H1 (cell line): ENCODE measurements at regions not wholly inside any gene's neighbourhood (a gene's known extent, or its start where the extent isn't known, plus 50 kb on each side); places are given as distances from the start of the nearest gene placed in this dataset.

Source experiments
- CTCF ChIA-PET: fragments of 300-600 bp; sonication (Branson Sonifier 250); formaldehyde crosslinking; loops from one replicate; lab custom pipeline; 2021; ENCODE audit not compliant: partially characterized antibody; lab: Charles Lee
- POLR2A ChIA-PET: fragments of 300-600 bp; sonication (Branson Sonifier 250); formaldehyde crosslinking; loops from one replicate; lab custom pipeline; 2021; ENCODE audit warnings: inconsistent platforms; ENCODE audit not compliant: partially characterized antibody; lab: Charles Lee
- DNase-seq, 2 experiments: peaks; one replicate each; pipeline versions ENCODE4 v3.0.0 to v3.0.0-alpha.2; 2010 to 2022; ENCODE audit warnings: low spot score in 2 of 2, low read depth in 1 of 2, mixed read lengths in 1 of 2
- FAIRE-seq: peaks from 2 replicates; lab custom pipeline; 2011; peaks lifted over from hg19 to GRCh38; lab: Jason Lieb, UNC
- H2AFZ ChIP-seq: 2 replicates; pipeline ENCODE4 v1.8.1; 2012; ENCODE audit warnings: low read length, inconsistent platforms
- H2AK5ac ChIP-seq: 2 replicates; pipeline ENCODE4 v1.6.1; 2013; ENCODE audit warnings: low read depth, low read length
- H2BK120ac ChIP-seq: replicated peaks from 2 replicates; pipeline ENCODE3; 2013; ENCODE audit warnings: low read depth, low read length, inconsistent platforms
- H2BK12ac ChIP-seq: 2 replicates; pipeline ENCODE4 v1.6.1; 2013; ENCODE audit warnings: low read depth, low read length
- H2BK15ac ChIP-seq: 2 replicates; pipeline ENCODE4 v1.6.1; 2013; ENCODE audit warnings: low read length
- H2BK20ac ChIP-seq: 2 replicates; pipeline ENCODE4 v1.6.1; 2013; ENCODE audit warnings: low read length
- H2BK5ac ChIP-seq: 2 replicates; pipeline ENCODE4 v1.6.1; 2013; ENCODE audit warnings: low read depth, low read length
- H3K14ac ChIP-seq: 2 replicates; pipeline ENCODE4 v1.6.1; 2013; ENCODE audit warnings: inconsistent platforms; ENCODE audit not compliant: insufficient read length
- H3K18ac ChIP-seq: 2 replicates; pipeline ENCODE4 v1.6.1; 2013; ENCODE audit warnings: low read length; ENCODE audit errors: extremely low read depth
- H3K23ac ChIP-seq: 2 replicates; pipeline ENCODE4 v1.6.1; 2013; ENCODE audit warnings: inconsistent platforms; ENCODE audit not compliant: insufficient read length
- H3K23me2 ChIP-seq: 2 replicates; pipeline ENCODE4 v1.6.1; 2013; ENCODE audit warnings: low read depth, low read length
- H3K27ac ChIP-seq: 2 replicates; pipeline ENCODE4 v1.6.1; 2011; ENCODE audit warnings: low read depth, low read length, inconsistent platforms
- H3K27me3 ChIP-seq, 4 experiments: replicated peaks in 1 of 4; 1 replicate in 1 of 4; 2 replicates in 3 of 4; pipeline versions ENCODE4 v1.6.1 to v1.8.1; 2011 to 2013; ENCODE audit warnings: low read length in 3 of 4, mild to moderate bottlenecking in 3 of 4, inconsistent platforms in 2 of 4, mixed read lengths in 2 of 4, moderate library complexity in 1 of 4; ENCODE audit not compliant: control insufficient read depth in 3 of 4, insufficient read depth in 3 of 4; ENCODE audit errors: extremely low read depth in 1 of 4
- H3K36me3 ChIP-seq, 4 experiments: 2 replicates each; pipeline versions ENCODE4 v1.6.1 to v1.8.1; 2011 to 2013; ENCODE audit warnings: mild to moderate bottlenecking in 4 of 4, low read length in 3 of 4, moderate library complexity in 2 of 4, control low read depth in 1 of 4, inconsistent platforms in 1 of 4; ENCODE audit not compliant: insufficient read depth in 4 of 4, control insufficient read depth in 2 of 4
- H3K4ac ChIP-seq: replicated peaks from 2 replicates; pipeline ENCODE3; 2013; ENCODE audit warnings: low read length, low read depth, mixed read lengths, inconsistent platforms; ENCODE audit not compliant: insufficient read length
- H3K4me1 ChIP-seq, 4 experiments: replicated peaks in 1 of 4; 1 replicate in 1 of 4; 2 replicates in 3 of 4; pipeline versions ENCODE4 v1.6.1 to v1.8.1; 2011 to 2013; ENCODE audit warnings: low read length in 3 of 4, inconsistent platforms in 2 of 4, mixed read lengths in 1 of 4; ENCODE audit not compliant: insufficient read depth in 4 of 4, control insufficient read depth in 3 of 4
- H3K4me2 ChIP-seq, 2 experiments: 2 replicates each; pipeline versions ENCODE4 v1.6.1 to v1.8.1; 2011 to 2013; ENCODE audit warnings: low read depth in 2 of 2, low read length in 2 of 2, control low read depth in 1 of 2, inconsistent platforms in 1 of 2, mild to moderate bottlenecking in 1 of 2; ENCODE audit not compliant: insufficient read depth in 1 of 2
- H3K4me3 ChIP-seq, 4 experiments: fragments of 200-600, 300-600 bp in 1 of 4; sonication (generic), shearing (Covaris generic), sonication (Bioruptor Twin) in 1 of 4; 2 replicates each; pipeline versions ENCODE4 v1.5.1 to v1.8.1; 2011 to 2016; ENCODE audit warnings: low read length in 4 of 4, low read depth in 3 of 4, control low read depth in 2 of 4, inconsistent platforms in 2 of 4, mild to moderate bottlenecking in 2 of 4, mixed read lengths in 1 of 4, moderate library complexity in 1 of 4; ENCODE audit not compliant: insufficient read depth in 2 of 4; ENCODE audit errors: extremely low read depth in 1 of 4
- H3K56ac ChIP-seq: replicated peaks from 2 replicates; pipeline ENCODE3; 2013; ENCODE audit warnings: low read depth, mild to moderate bottlenecking, mixed read lengths, low read length, inconsistent platforms; ENCODE audit not compliant: insufficient read length
- H3K79me1 ChIP-seq: 2 replicates; pipeline ENCODE4 v1.6.1; 2013; ENCODE audit warnings: low read depth, low read length, control low read depth
- H3K79me2 ChIP-seq, 2 experiments: 2 replicates each; pipeline versions ENCODE4 v1.6.1 to v1.8.1; 2012 to 2013; ENCODE audit warnings: low read length in 2 of 2, mild to moderate bottlenecking in 2 of 2, inconsistent platforms in 1 of 2; ENCODE audit not compliant: insufficient read depth in 2 of 2, control insufficient read depth in 1 of 2
- H3K9ac ChIP-seq, 4 experiments: replicated peaks in 1 of 4; 1 replicate in 1 of 4; 2 replicates in 3 of 4; pipeline versions ENCODE4 v1.6.1 to v1.8.1; 2011 to 2013; ENCODE audit warnings: low read depth in 3 of 4, low read length in 3 of 4, control low read depth in 2 of 4, mild to moderate bottlenecking in 2 of 4, moderate library complexity in 2 of 4, inconsistent platforms in 1 of 4; ENCODE audit errors: extremely low read depth in 1 of 4
- H3K9me3 ChIP-seq, 2 experiments: 2 replicates each; pipeline versions ENCODE4 v1.6.1 to v1.8.1; 2012 to 2013; ENCODE audit warnings: mild to moderate bottlenecking in 2 of 2, moderate library complexity in 2 of 2, control low read depth in 1 of 2, inconsistent platforms in 1 of 2, low read depth in 1 of 2, low read length in 1 of 2, mixed read lengths in 1 of 2; ENCODE audit not compliant: insufficient read depth in 2 of 2
- H4K20me1 ChIP-seq, 2 experiments: replicated peaks in 1 of 2; 2 replicates each; pipeline versions ENCODE3 to v1.8.1; 2011 to 2013; ENCODE audit warnings: inconsistent platforms in 2 of 2, low read length in 2 of 2, mild to moderate bottlenecking in 1 of 2; ENCODE audit not compliant: insufficient read depth in 2 of 2, control insufficient read depth in 1 of 2
- H4K5ac ChIP-seq: 2 replicates; pipeline ENCODE4 v1.6.1; 2013; ENCODE audit warnings: low read length, low read depth, mixed read lengths, inconsistent platforms; ENCODE audit not compliant: insufficient read length
- H4K8ac ChIP-seq: 2 replicates; pipeline ENCODE4 v1.8.0; 2013; ENCODE audit warnings: mild to moderate bottlenecking, moderate library complexity, low read length, inconsistent platforms; ENCODE audit not compliant: insufficient read depth; ENCODE audit errors: extremely low read depth
- H4K91ac ChIP-seq: replicated peaks from 2 replicates; pipeline ENCODE3; 2013; ENCODE audit warnings: low read length, mixed read lengths, inconsistent platforms; ENCODE audit not compliant: insufficient read length
- CREB1 ChIP-seq: IDR thresholded peaks from 2 replicates; pipeline ENCODE4 v1.6.1; 2012; ENCODE audit warnings: inconsistent platforms
- HDAC2 ChIP-seq, 2 experiments: fragments of 300-600 bp in 1 of 2; sonication (generic) in 1 of 2; IDR thresholded peaks; 2 replicates each; pipeline ENCODE4 v1.6.1; 2011 to 2012; ENCODE audit warnings: low read depth in 2 of 2, low read length in 2 of 2, mild to moderate bottlenecking in 2 of 2, moderate library complexity in 2 of 2, borderline replicate concordance in 1 of 2, inconsistent platforms in 1 of 2
- HDAC6 ChIP-seq: IDR thresholded peaks from one replicate; pipeline ENCODE4 v1.7.1; 2012; ENCODE audit warnings: low read depth, mild to moderate bottlenecking, inconsistent platforms, low read length, moderate library complexity
- KDM4A ChIP-seq: IDR thresholded peaks from one replicate; pipeline ENCODE4 v1.7.1; 2012; ENCODE audit warnings: low read depth, mild to moderate bottlenecking, moderate library complexity, low read length, inconsistent platforms; ENCODE audit not compliant: severe bottlenecking
- SIN3A ChIP-seq, 2 experiments: IDR thresholded peaks in 1 of 2; conservative IDR thresholded peaks in 1 of 2; 2 replicates each; pipeline ENCODE4 v1.6.1; 2011 to 2012; ENCODE audit warnings: low read length in 2 of 2, improper control_type of control experiment in 1 of 2, low read depth in 1 of 2, mild to moderate bottlenecking in 1 of 2
- WGBS, 2 experiments: shearing (Covaris generic) in 1 of 2; methylation state at CpG; one replicate each; pipeline versions ENCODE4 v1.1.6 to v1.1.7; 2013 to 2015; ENCODE audit warnings: low lambda C conversion rate in 2 of 2, mixed read lengths in 2 of 2, inconsistent platforms in 1 of 2, low coverage in 1 of 2, missing lambda C conversion rate in 1 of 2; ENCODE audit not compliant: insufficient replicate concordance in 2 of 2, insufficient coverage in 1 of 2, insufficient read length in 1 of 2; ENCODE audit errors: extremely low coverage in 1 of 2, missing lambda C conversion rate in 1 of 2; 5-methylcytosine and 5-hydroxymethylcytosine counted together

DNA sequence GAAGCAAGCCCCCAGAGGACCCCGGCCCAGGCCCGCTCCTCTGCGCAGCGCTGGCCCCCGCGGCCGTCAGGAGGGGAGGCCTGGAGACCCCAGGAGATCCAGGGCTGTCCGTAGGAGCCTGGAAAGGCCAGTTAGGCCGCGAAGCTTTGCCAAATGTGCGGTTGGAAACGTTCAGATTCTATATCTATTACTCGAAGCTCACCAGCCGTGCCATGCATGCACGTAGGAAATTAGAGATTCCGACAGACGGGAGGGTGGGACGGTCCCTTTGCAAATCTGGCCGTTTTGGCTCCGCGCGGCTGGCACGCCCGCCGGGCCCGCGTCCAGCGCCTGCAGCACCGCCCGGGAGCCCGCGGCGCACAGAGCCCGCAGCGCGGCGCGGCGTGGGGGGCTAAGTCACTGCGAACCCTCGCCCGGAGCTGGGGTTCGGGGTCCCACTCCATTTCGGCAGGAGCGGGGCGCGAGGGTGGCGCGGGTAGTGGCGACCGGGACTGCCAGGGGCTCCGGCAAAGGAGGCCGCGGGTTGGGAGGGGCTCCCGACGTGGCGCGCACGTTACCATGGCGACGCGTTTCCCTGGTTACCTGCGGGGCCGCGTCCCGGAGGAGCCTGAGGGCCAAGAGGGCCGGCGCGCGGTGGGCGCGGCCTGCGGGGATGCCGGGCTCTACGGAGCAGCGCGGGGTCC lies 488.6 kb upstream of the SMIM21 start:
- CTCF ChIA-PET: interaction anchor here (0.7 to 0.8 kb wide), 2 partner anchors 10 to 31 kb away, joined by 3 to 4 read pairs; no protein-coding TSS in a partner anchor
- no peak for TF ChIP-seq HDAC6
- TF ChIP-seq CREB1: no peak
- TF ChIP-seq KDM4A: peak; percentile 57
- peak in 1 of 2 experiments; percentile 75; a peak in 1 of 4 replicates for TF ChIP-seq SIN3A (conservative IDR thresholded peaks at IDR 0.05 in 1 of 2, IDR thresholded peaks at IDR 0.05 in 1 of 2; ENCODE audit: low read depth in 1 of 2, low read length in 2 of 2)
- peak in 1 of 2 experiments; percentile 40; a peak in 1 of 4 replicates for TF ChIP-seq HDAC2 (IDR thresholded peaks at IDR 0.05; ENCODE audit: borderline replicate concordance in 1 of 2, low read depth in 2 of 2, low read length in 2 of 2)
- Histone ChIP-seq H3K9ac (peak overlapping the region in 1 of 4 experiments; percentile 46; a peak in 2 of 7 replicates), H3K9me3 (no peaks in the 10 kb centered on the region), H3K4me1 (no peaks in the 10 kb centered on the region; a peak in 1 of 7 replicates), H3K27ac (no peak overlapping the region), H2BK15ac (no peak overlapping the region), H3K56ac (no peak overlapping the region), H3K18ac (peak overlapping the region; percentile 62; the same call in 1 of the 2 replicates), H4K20me1 (no peaks in the 10 kb centered on the region), H3K79me2 (no peaks in the 10 kb centered on the region), H2BK120ac (no peak overlapping the region), H3K79me1 (no peaks in the 10 kb centered on the region), H4K91ac (no peak overlapping the region), H4K8ac (peak overlapping the region; percentile 45), H3K4me3 (peak overlapping the region; percentile 40 to 66 (median 46)), H3K27me3 (peaks cover 0 to 8% (median 5%) of the 10 kb centered on the region in 4 experiments; a peak in 3 of 7 replicates), H3K4me2 (peak overlapping the region; percentile 60 to 87), H3K4ac (no peak overlapping the region), H2AK5ac (no peak overlapping the region), H3K14ac (no peak overlapping the region), H3K23ac (no peak overlapping the region), H2BK20ac (no peak overlapping the region), H4K5ac (no peak overlapping the region), H2BK12ac (no peak overlapping the region), H2BK5ac (no peak overlapping the region), H3K36me3 (no peaks in the 10 kb centered on the region), H3K23me2 (peaks cover 2% of the 10 kb centered on the region; the same call in 1 of the 2 replicates), H2AFZ (peak overlapping the region; percentile 90; the same call in 1 of the 2 replicates)
- POLR2A ChIA-PET: no interaction called here
- DNase-seq (peak in 1 of 2 experiments; percentile 94), FAIRE-seq (no peak)
- 10% methylated on average over 29 of the region's 77 CpGs; no CpG with 5 or more reads in 1 of the 2 experiments for WGBS, 2 experiments
